HG03354 (cell line): ENCODE measurements at regions not wholly inside any gene's neighbourhood (a gene's known extent, or its start where the extent isn't known, plus 50 kb on each side); places are given as distances from the start of the nearest gene placed in this dataset.

Source experiments
- ATAC-seq: cut with Tn5 transposase; IDR thresholded peaks from one replicate; pipeline ENCODE4 v1.9.1; 2021; ENCODE audit warnings: mild to moderate bottlenecking; ENCODE audit not compliant: unreplicated experiment, poor library complexity, severe bottlenecking

DNA sequence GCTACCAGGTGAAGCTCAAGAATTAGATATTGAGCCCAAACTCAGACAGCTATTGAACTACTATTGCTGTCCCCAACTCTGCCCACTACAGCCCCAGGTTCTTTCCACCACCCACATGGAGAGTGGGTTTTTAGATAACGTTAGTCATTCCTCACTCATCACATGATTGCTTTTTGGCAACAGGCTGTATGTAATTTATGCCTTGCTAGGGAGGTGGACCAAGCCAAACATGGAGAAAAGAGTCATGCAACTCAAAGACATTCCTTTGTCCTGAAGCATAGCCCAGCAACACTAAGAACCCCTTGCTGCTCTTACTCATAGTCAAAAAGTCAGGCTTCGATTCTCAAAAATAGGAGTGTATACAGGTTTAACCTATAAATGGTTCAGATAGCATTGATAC is 275.9 kb upstream of the VCX3A start:
- ATAC-seq = no peak

- no peak for ATAC-seq
Measured at GRCh38 chrX:6803607-6804006, 268.7 kb upstream of the VCX3A start.

- no peak for ATAC-seq
Measured at GRCh38 chrX:6793000-6793399, 258.1 kb upstream of the VCX3A start.

GRCh38 chrX:6783912-6784311 is 249.0 kb upstream of the VCX3A start:
- ATAC-seq = no peak

- no peak for ATAC-seq
Measured at GRCh38 chrX:6782831-6783230, 247.9 kb upstream of the VCX3A start.

DNA sequence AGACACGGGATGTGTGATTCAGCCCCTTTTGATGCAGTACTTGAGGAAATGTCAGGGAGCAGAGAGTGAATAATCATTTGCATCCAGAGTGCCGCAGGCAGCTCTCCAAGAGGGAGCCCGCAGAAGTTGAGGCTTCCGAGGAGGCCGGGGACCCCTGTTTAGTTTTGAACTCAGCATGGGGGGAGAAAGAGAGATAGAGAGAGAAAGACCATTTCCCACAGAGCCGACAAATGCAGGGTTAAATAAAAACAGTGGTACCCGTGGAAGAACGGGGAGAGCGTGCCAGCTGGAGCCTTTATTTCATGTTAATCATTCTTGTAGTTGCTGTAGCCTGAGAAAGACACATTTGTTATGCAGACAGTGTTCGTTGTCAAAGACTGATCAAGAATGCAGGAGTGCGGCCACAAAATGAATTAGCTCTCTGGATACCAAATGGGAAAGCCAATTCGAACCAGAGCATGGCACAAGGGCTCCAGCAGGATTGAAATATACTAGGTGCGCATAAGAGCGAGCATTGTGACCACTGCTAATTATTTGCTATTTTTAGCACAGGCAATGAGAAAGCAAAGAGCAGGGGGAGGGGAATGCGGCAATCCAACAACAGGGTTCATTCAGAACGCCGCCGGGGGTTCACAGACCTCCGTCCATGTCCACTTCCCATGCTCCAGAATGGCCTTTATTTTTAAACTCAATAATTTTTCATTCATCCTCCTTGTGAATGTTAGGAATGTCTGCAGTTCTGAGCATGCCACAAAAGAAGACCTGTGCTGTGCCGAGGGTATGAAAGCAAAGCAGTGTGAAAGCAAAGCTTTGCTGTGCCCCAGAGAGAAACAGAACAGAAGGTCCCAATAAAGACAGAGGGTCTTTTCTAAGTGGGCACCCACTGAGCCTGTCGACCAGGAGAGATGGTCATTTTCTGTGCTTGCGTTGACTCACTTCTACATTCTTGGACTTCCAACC is 243.9 kb upstream of the VCX3A start:
- no peak for ATAC-seq

DNA sequence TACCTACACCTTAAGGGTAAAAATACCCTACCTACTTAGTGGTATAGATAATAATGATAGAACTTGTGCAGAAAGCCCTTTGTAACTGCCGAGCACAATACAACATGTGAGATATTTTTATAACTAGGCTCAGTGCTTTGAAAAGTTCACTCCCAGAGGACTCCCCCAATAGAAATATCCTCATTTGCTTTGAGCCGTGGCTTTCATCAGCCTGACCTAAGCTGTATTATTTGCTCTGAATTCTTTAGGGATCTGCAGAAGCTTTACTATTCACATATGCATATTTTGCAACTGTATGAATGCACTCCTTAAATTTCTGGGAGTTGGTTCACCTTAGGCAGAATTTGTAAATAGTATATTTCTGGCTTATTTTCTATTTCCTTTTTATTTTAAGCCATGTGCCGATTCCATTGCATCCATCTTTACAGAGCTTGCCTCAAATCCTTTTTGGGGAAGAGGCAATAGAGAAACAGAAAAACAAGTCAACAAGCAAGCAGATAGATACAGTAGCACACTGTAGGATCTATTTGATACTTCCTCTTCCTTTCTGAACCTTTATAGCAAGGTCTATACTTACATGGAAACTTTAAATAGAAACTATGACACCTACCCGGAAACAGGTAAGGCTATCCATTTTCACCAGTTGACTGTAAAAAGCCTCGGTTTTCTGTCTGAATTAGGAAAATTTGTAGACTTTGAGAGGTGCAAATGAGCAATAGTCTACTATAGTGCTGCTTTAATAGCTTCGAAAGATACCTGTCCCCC is 242.5 kb upstream of the VCX3A start:
- ATAC-seq = peak; percentile 86

DNA sequence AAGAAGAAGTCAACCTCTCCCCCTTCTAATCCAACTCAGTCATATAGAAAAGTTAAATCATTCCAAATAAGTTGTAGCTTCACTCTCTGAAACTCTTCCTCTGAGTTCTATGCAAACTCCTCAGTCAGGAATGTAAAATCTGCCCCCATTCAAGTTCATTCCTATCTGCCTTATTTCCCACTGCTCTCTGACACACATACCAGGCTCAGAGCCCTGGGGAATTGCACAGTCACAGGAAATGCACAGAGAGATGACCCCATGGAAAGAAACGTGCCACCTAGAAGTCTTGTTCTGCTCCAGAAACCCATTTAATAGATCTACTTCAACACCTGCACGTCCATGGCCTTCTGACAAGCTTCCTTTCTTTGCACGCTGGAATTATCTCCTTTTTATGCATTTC is 236.0 kb upstream of the VCX3A start:
- ATAC-seq = no peak

GRCh38 chrX:6768881-6769280 is 234.0 kb upstream of the VCX3A start:
- no peak for ATAC-seq

GRCh38 chrX:6761251-6761650 is 226.3 kb upstream of the VCX3A start:
- ATAC-seq = no peak

DNA sequence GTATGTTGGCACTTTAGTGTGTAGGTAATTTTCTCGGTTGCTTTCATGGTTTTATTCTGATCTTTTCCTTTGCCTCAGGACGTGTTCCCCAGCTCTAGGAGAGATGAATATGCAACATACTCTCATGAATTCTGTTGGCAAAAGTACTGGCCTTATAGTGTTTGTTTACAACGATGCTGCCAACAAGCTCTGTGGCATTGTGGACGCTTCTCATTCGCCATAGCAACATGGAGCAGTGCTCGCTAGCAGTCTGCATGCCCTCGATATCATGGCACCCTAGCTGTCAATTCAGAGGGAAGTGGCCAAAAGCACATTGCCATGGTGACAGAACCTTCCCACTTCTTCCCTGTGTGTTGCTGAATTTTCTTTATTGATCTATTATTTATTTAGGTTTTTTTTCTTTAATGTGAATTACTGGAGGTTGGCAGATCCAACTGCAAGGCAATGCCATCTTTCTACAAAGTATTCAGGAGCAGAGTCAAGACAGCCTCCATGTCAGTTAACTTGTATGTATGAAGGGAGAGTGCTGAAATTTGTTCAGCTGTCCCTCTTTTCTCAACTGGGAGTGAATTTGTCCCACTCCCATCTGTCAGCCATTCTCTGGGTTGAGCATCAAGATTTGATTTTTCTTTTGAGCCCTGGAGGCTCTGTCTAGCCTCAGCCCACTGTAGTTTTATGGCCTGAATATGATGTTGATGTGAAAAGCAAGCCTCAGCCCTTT is 224.9 kb upstream of the VCX3A start:
- no peak for ATAC-seq

DNA sequence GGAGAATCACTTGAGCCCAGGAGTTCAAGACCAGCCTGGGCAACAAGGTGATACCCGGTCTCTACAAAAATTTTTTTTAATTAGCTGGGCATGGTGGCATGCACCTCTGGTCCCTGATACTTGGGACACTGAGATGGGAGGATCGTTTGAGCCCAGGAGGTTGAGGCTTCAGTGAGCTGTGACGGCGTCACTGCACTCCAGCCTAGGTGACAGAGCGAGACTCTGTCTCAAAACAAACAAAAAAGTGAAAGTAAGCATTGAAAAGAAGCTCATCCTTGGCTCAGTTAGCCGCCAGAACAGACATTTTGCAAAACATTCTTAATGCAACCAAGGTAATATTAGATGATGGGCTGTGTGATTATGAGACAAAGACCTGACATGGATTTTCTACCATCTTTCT is 223.3 kb upstream of the VCX3A start:
- no peak for ATAC-seq

DNA sequence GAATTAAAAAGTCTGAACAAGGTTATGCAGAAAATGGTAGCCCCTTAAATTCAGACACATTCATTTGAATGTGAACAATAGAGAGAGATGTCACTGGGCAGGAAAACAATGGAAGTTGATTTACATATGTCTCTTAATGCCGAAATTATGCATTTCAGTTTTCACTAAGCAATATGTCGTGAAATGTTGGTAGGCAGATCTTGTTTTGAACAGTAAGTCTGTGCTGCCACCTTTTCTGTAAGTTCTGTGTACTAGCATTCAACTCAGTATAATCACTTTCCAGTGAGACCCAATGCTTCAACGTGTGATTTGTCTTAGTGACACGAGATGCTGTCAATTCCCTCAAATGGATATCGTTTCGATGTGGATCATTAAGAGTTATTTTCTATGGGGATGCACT is 222.7 kb upstream of the VCX3A start:
- no peak for ATAC-seq

GRCh38 chrX:6748595-6748994 is 213.7 kb upstream of the VCX3A start:
- ATAC-seq = no peak

DNA sequence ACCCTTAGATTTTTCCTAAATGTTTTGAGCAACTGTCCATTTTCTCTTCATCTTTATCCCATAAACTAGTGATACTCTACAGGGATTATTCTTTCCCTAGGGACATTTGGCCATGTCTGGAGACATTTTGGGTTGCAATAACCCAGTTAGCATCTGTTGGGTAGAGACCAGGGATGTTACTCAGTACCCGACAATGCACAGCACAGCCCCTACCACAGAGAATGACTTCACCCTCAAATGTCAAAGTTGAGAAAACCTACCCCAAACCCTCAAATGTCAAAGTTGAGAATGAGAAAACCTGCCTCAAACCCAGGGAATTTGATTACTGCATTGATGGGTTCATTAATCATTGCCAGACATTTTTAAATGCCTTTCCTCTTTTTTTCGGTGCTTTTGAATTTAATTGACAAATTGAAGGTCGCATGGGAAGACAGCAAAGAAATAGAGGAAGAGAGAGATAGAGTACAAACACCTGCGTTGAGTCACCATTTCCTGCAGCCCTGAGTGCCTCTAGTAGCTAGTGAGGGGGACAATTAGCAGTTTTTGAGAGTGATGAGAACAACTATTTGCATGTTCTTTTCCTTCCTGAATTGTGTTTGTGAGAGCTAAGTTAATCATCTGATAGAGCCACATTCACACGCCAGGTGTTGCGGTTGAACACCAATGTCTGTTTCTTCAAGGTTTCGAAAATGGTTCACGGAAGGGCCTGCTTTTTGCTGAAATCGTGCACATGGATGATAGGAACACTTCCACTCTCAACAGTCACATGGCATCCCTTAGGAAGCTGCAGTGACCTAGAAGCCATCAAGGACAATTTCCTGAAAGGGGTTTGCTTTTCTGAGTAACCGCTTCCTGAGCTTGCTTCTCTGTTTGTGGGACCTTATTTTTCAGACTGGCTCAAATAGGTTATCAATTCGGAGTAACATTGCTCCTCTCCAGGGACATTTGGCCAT is 203.9 kb upstream of the VCX3A start:
- peak; percentile 97 for ATAC-seq

- no peak for ATAC-seq
Measured at GRCh38 chrX:6734844-6735634, 200.1 kb upstream of the VCX3A start.

- ATAC-seq = no peak
Measured at GRCh38 chrX:6732101-6732500, 197.2 kb upstream of the VCX3A start.

GRCh38 chrX:6729626-6730025 is 194.7 kb upstream of the VCX3A start:
- no peak for ATAC-seq

DNA sequence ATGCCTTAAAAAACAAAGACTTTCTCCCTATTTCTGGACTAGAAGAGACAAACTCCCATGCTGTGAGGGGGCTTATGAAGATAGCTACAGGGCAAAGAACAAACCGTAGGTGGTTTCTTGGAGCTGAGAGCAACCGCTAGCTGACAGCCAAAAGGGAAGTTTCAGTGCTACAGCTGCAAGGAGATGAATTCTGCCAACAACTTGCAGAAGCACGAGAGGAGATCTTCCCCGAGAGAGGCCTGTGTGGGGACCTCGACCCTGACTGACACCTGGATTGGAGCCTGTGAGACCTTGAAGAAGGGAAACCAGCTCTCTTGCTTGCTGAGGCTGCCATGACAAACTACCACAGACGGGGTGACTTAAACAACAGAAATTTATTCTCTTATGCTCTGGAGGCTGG is 183.8 kb upstream of the VCX3A start:
- peak; percentile 74 for ATAC-seq
